ENCODE measurements at regions not wholly inside any gene's neighbourhood (a gene's known extent, or its start where the extent isn't known, plus 50 kb on each side); places are given as distances from the start of the nearest gene placed in this dataset.

DNA sequence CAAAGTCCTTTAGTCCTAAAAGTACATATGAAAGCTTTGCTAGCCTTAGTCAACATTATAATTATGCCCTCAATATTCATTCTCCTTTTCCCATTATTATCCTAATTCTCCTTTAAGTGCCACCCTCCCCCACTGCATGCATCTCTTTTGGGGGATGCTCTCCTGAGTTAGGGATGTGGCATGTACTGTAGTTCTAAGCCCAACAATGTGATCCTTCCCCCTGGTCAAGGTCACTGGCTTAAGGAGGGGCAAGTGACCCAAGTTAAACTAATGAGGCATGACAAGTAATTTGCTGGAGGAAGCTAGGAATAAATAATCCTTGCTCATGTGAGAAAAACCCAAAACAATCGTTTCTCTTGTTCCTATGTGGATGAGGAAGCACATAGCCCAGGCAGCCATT, 343.9 kb upstream of the SUCLG2 start:
- Histone ChIP-seq H3K56ac (ENCODE audit: low read length) (no peak overlapping the region), H2BK15ac (replicated peaks; ENCODE audit: low read depth) (no peak overlapping the region), H2BK120ac (ENCODE audit: low read depth, low read length) (no peak overlapping the region), H3K36me3 (ENCODE audit: control insufficient read depth, insufficient read depth, low read length) (no peaks in the 10 kb centered on the region), H2AK5ac (ENCODE audit: low read length) (no peak overlapping the region), H4K5ac (ENCODE audit: low read length) (no peak overlapping the region), H3K27me3 (ENCODE audit: insufficient read depth, low read length, poor library complexity) (no peaks in the 10 kb centered on the region), H3K4me3 (ENCODE audit: low read length) (no peak overlapping the region), H3K79me1 (ENCODE audit: low read length) (no peaks in the 10 kb centered on the region), H3K4me1 (ENCODE audit: control insufficient read depth, low read depth, low read length) (no peaks in the 10 kb centered on the region), H3K79me2 (ENCODE audit: control insufficient read depth, insufficient read depth, low read length) (no peaks in the 10 kb centered on the region), H4K8ac (ENCODE audit: low read depth, low read length) (no peak overlapping the region), H3K18ac (ENCODE audit: low read length) (no peak overlapping the region), H2BK5ac (ENCODE audit: low read length) (no peak overlapping the region), H3K4me2 (ENCODE audit: low read length) (no peak overlapping the region), H3K4ac (ENCODE audit: low read depth, low read length) (no peak overlapping the region), H3K27ac (ENCODE audit: low read depth, low read length) (no peak overlapping the region), H3K9ac (ENCODE audit: low read length) (no peak overlapping the region), H3K23ac (ENCODE audit: low read length) (no peak overlapping the region)
- no CpG with 5 or more reads among the region's 1 CpG for WGBS (ENCODE audit: extremely low coverage, insufficient coverage, low lambda C conversion rate)
- no peak for DNase-seq

DNA sequence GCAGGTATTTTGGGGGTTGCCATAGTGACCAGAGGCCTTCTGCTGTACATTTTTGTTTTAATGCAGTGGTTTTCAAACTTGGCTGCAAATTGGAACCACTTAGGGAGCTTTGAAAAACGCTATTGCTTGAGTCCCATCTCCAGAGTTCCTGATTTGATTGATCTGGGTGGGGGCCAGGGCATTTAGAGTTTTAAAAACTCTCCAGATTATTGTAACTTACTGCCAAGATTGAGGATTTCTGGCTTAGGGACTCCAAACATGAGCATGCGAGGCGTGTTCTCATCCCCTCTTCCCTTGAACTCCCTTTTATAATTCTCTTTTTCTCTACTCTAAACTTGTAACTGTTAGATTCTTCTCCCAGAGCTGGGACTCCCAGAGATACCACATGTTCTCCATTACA, 340.8 kb upstream of the SUCLG2 start:
- Histone ChIP-seq H2BK5ac (ENCODE audit: low read length) (no peak overlapping the region), H3K18ac (ENCODE audit: low read length) (no peak overlapping the region), H3K27ac (ENCODE audit: low read depth, low read length) (no peak overlapping the region), H4K5ac (ENCODE audit: low read length) (no peak overlapping the region), H3K79me2 (ENCODE audit: control insufficient read depth, insufficient read depth, low read length) (no peaks in the 10 kb centered on the region), H3K23ac (ENCODE audit: low read length) (no peak overlapping the region), H2AK5ac (ENCODE audit: low read length) (no peak overlapping the region), H3K4me3 (ENCODE audit: low read length) (no peak overlapping the region), H3K4me2 (ENCODE audit: low read length) (no peak overlapping the region), H3K4ac (ENCODE audit: low read depth, low read length) (no peak overlapping the region), H3K79me1 (ENCODE audit: low read length) (no peaks in the 10 kb centered on the region), H4K8ac (ENCODE audit: low read depth, low read length) (no peak overlapping the region), H3K9ac (ENCODE audit: low read length) (no peak overlapping the region), H3K27me3 (ENCODE audit: insufficient read depth, low read length, poor library complexity) (no peaks in the 10 kb centered on the region), H3K36me3 (ENCODE audit: control insufficient read depth, insufficient read depth, low read length) (no peaks in the 10 kb centered on the region), H2BK120ac (ENCODE audit: low read depth, low read length) (no peak overlapping the region), H3K56ac (ENCODE audit: low read length) (no peak overlapping the region), H3K4me1 (ENCODE audit: control insufficient read depth, low read depth, low read length) (no peaks in the 10 kb centered on the region), H2BK15ac (replicated peaks; ENCODE audit: low read depth) (no peak overlapping the region)
- no CpG with 5 or more reads among the region's 3 CpGs for WGBS (ENCODE audit: extremely low coverage, insufficient coverage, low lambda C conversion rate)
- no peak for DNase-seq

DNA sequence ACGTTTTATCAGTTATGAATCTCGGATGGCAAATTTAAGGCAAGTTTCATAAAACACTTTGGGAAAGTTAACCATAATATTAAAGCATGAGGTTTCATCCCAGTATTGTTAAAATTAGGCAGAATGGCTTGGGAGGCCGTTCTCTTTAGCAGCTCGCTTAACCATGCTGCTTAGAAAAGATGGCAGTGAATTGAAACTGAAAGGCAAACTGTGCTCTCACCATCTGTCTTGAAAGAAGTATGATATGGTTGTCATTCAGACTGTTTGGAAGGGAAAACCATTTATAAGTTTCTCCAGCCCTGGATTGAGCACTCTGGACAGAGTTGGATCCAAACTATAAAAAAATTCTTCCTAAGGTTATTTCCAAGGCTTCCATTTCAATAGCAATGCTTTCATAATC, 332.3 kb upstream of the SUCLG2 start:
- H3K4me2 ChIP-seq (ENCODE audit: low read length): no peak overlapping the region

GRCh38 chr3:67983166-67983565, 328.8 kb upstream of the SUCLG2 start:
- no peak overlapping the region for H2BK5ac ChIP-seq (ENCODE audit: low read length)
- H3K4me1 ChIP-seq (ENCODE audit: control insufficient read depth, low read depth, low read length): no peaks in the 10 kb centered on the region
- H3K56ac ChIP-seq (ENCODE audit: low read length): no peak overlapping the region
- H3K79me2 ChIP-seq (ENCODE audit: control insufficient read depth, insufficient read depth, low read length): no peaks in the 10 kb centered on the region
- H2AK5ac ChIP-seq (ENCODE audit: low read length): no peak overlapping the region
- H2BK120ac ChIP-seq (ENCODE audit: low read depth, low read length): no peak overlapping the region
- no peak overlapping the region for H3K23ac ChIP-seq (ENCODE audit: low read length)
- H3K4ac ChIP-seq (ENCODE audit: low read depth, low read length): no peak overlapping the region
- no peak overlapping the region for H4K8ac ChIP-seq (ENCODE audit: low read depth, low read length)
- H3K79me1 ChIP-seq (ENCODE audit: low read length): no peaks in the 10 kb centered on the region
- H3K4me2 ChIP-seq (ENCODE audit: low read length): no peak overlapping the region
- H4K5ac ChIP-seq (ENCODE audit: low read length): no peak overlapping the region
- no peak overlapping the region for H3K27ac ChIP-seq (ENCODE audit: low read depth, low read length)
- DNase-seq: no peak
- H3K36me3 ChIP-seq (ENCODE audit: control insufficient read depth, insufficient read depth, low read length): no peaks in the 10 kb centered on the region
- H3K18ac ChIP-seq (ENCODE audit: low read length): no peak overlapping the region
- H3K9ac ChIP-seq (ENCODE audit: low read length): no peak overlapping the region
- no peaks in the 10 kb centered on the region for H3K27me3 ChIP-seq (ENCODE audit: insufficient read depth, low read length, poor library complexity)
- no CpG with 5 or more reads among the region's 3 CpGs for WGBS (ENCODE audit: extremely low coverage, insufficient coverage, low lambda C conversion rate)
- H3K4me3 ChIP-seq (ENCODE audit: low read length): no peak overlapping the region
- no peak overlapping the region for H2BK15ac ChIP-seq (replicated peaks; ENCODE audit: low read depth)

More for the DNA sequence above, 332.3 kb upstream of the SUCLG2 start:
- H3K27ac ChIP-seq (ENCODE audit: low read depth, low read length): no peak overlapping the region
- H4K5ac ChIP-seq (ENCODE audit: low read length): no peak overlapping the region
- no peak overlapping the region for H3K18ac ChIP-seq (ENCODE audit: low read length)
- H3K27me3 ChIP-seq (ENCODE audit: insufficient read depth, low read length, poor library complexity): no peaks in the 10 kb centered on the region
- no peak overlapping the region for H3K23ac ChIP-seq (ENCODE audit: low read length)
- H3K4ac ChIP-seq (ENCODE audit: low read depth, low read length): no peak overlapping the region
- H3K79me1 ChIP-seq (ENCODE audit: low read length): no peaks in the 10 kb centered on the region
- H2AK5ac ChIP-seq (ENCODE audit: low read length): no peak overlapping the region
- H3K56ac ChIP-seq (ENCODE audit: low read length): no peak overlapping the region
- H4K8ac ChIP-seq (ENCODE audit: low read depth, low read length): no peak overlapping the region
- H2BK120ac ChIP-seq (ENCODE audit: low read depth, low read length): no peak overlapping the region
- WGBS (ENCODE audit: extremely low coverage, insufficient coverage, low lambda C conversion rate): no CpG with 5 or more reads among the region's 4 CpGs
- H2BK15ac ChIP-seq (replicated peaks; ENCODE audit: low read depth): no peak overlapping the region
- H3K79me2 ChIP-seq (ENCODE audit: control insufficient read depth, insufficient read depth, low read length): no peaks in the 10 kb centered on the region
- H3K36me3 ChIP-seq (ENCODE audit: control insufficient read depth, insufficient read depth, low read length): no peaks in the 10 kb centered on the region
- no peak overlapping the region for H2BK5ac ChIP-seq (ENCODE audit: low read length)
- no peak overlapping the region for H3K9ac ChIP-seq (ENCODE audit: low read length)
- H3K4me1 ChIP-seq (ENCODE audit: control insufficient read depth, low read depth, low read length): no peaks in the 10 kb centered on the region
- DNase-seq: no peak
- no peak overlapping the region for H3K4me3 ChIP-seq (ENCODE audit: low read length)

DNA sequence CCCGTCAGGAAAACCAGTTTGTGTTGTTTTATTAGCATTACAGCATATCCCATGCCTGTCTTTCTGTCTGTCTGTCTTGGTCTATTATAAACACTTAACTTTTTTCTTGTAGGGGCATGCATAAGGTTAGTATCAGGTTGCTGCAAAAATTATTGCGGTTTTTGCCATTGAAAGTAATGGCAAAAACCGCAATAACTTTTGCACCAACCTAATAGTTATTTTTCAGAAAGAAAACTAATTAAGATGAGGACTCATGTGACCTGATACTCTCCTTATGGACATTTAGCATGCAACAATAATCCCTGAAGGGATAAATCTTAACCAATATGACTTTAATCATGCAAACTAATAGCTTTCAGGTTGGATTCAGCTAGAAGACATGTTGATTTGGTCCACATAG, 326.7 kb upstream of the SUCLG2 start:
- H3K4me1 ChIP-seq (ENCODE audit: control insufficient read depth, low read depth, low read length): no peaks in the 10 kb centered on the region
- H4K5ac ChIP-seq (ENCODE audit: low read length): no peak overlapping the region
- DNase-seq: no peak

DNA sequence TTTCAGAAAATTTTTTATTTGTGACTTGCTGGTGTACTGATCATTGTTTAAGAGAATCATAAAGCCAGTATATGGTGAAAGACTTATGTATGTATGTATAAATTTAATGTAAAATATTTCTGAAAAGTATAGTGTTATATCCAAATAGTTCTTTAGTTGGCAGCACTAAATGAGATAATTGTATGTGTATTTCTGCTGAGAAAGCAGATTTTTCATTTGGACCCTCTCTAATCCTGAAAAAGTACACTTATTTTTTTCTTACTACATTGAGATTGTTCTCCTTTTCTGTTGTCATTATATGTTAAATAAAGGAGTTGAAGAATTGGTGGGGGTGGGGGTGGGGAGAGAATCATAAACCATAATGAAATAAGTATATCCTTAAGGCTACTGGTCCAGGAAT, 324.9 kb upstream of the SUCLG2 start:
- Histone ChIP-seq H3K79me1 (ENCODE audit: low read length) (no peaks in the 10 kb centered on the region), H3K18ac (ENCODE audit: low read length) (no peak overlapping the region), H3K36me3 (ENCODE audit: control insufficient read depth, insufficient read depth, low read length) (no peaks in the 10 kb centered on the region), H3K4me1 (ENCODE audit: control insufficient read depth, low read depth, low read length) (no peaks in the 10 kb centered on the region), H3K4me2 (ENCODE audit: low read length) (no peak overlapping the region), H2BK120ac (ENCODE audit: low read depth, low read length) (no peak overlapping the region), H3K27ac (ENCODE audit: low read depth, low read length) (no peak overlapping the region), H3K23ac (ENCODE audit: low read length) (no peak overlapping the region), H3K27me3 (ENCODE audit: insufficient read depth, low read length, poor library complexity) (no peaks in the 10 kb centered on the region), H3K56ac (ENCODE audit: low read length) (no peak overlapping the region), H3K4me3 (ENCODE audit: low read length) (no peak overlapping the region), H3K79me2 (ENCODE audit: control insufficient read depth, insufficient read depth, low read length) (no peaks in the 10 kb centered on the region), H2BK5ac (ENCODE audit: low read length) (no peak overlapping the region), H4K5ac (ENCODE audit: low read length) (no peak overlapping the region), H3K9ac (ENCODE audit: low read length) (no peak overlapping the region), H4K8ac (ENCODE audit: low read depth, low read length) (no peak overlapping the region), H3K4ac (ENCODE audit: low read depth, low read length) (no peak overlapping the region), H2AK5ac (ENCODE audit: low read length) (no peak overlapping the region), H2BK15ac (replicated peaks; ENCODE audit: low read depth) (no peak overlapping the region)
- DNase-seq: no peak

More for the DNA sequence above, 326.7 kb upstream of the SUCLG2 start:
- Histone ChIP-seq H3K4ac (ENCODE audit: low read depth, low read length) (no peak overlapping the region), H3K27ac (ENCODE audit: low read depth, low read length) (no peak overlapping the region), H3K18ac (ENCODE audit: low read length) (no peak overlapping the region), H3K4me2 (ENCODE audit: low read length) (no peak overlapping the region), H3K27me3 (ENCODE audit: insufficient read depth, low read length, poor library complexity) (no peaks in the 10 kb centered on the region), H3K36me3 (ENCODE audit: control insufficient read depth, insufficient read depth, low read length) (no peaks in the 10 kb centered on the region), H2BK15ac (replicated peaks; ENCODE audit: low read depth) (no peak overlapping the region), H4K8ac (ENCODE audit: low read depth, low read length) (no peak overlapping the region), H2BK120ac (ENCODE audit: low read depth, low read length) (no peak overlapping the region), H3K9ac (ENCODE audit: low read length) (no peak overlapping the region), H3K4me3 (ENCODE audit: low read length) (no peak overlapping the region), H3K79me2 (ENCODE audit: control insufficient read depth, insufficient read depth, low read length) (no peaks in the 10 kb centered on the region), H2BK5ac (ENCODE audit: low read length) (no peak overlapping the region), H3K56ac (ENCODE audit: low read length) (no peak overlapping the region), H3K79me1 (ENCODE audit: low read length) (no peaks in the 10 kb centered on the region), H3K23ac (ENCODE audit: low read length) (no peak overlapping the region), H2AK5ac (ENCODE audit: low read length) (no peak overlapping the region)
- WGBS (ENCODE audit: extremely low coverage, insufficient coverage, low lambda C conversion rate): no CpG with 5 or more reads among the region's 3 CpGs
